ENCODE measurements at regions not wholly inside any gene's neighbourhood (a gene's known extent, or its start where the extent isn't known, plus 50 kb on each side); places are given as distances from the start of the nearest gene placed in this dataset.

GRCh38 chr2:21467910-21468309, 344.1 kb downstream of the TDRD15 start:
- no peak for TF ChIP-seq CTCF (IDR thresholded peaks at IDR 0.05; ENCODE audit: borderline replicate concordance, extremely low read depth, low read length, poor library complexity, severe bottlenecking)
- no peak for TF ChIP-seq EZH2 (IDR thresholded peaks at IDR 0.05; ENCODE audit: borderline replicate concordance, low read depth, low read length, severe bottlenecking)

Data from DND-41 (cell line).